ENCODE measurements at regions not wholly inside any gene's neighbourhood (a gene's known extent, or its start where the extent isn't known, plus 50 kb on each side); places are given as distances from the start of the nearest gene placed in this dataset.

- TF ChIP-seq EP300 (conservative IDR thresholded peaks at IDR 0.05; ENCODE audit: poor library complexity, severe bottlenecking) = no peak
- no peak for TF ChIP-seq RAD21 (conservative IDR thresholded peaks at IDR 0.05)
- TF ChIP-seq CTCF (IDR thresholded peaks at IDR 0.05; ENCODE audit: poor library complexity, severe bottlenecking) = no peak
- no peak for TF ChIP-seq POLR2AphosphoS5 (IDR thresholded peaks at IDR 0.05)
- TF ChIP-seq EZH2 (IDR thresholded peaks at IDR 0.05; ENCODE audit: borderline replicate concordance, insufficient read depth, low read length, poor library complexity, severe bottlenecking) = no peak
- no peak for TF ChIP-seq MXI1 (conservative IDR thresholded peaks at IDR 0.05; ENCODE audit: poor library complexity, severe bottlenecking)
Measured at GRCh38 chr11:62050716-62051115, 73.1 kb upstream of the INCENP start.

Data from neural cell (in vitro differentiated cells).